ENCODE measurements at regions not wholly inside any gene's neighbourhood (a gene's known extent, or its start where the extent isn't known, plus 50 kb on each side); places are given as distances from the start of the nearest gene placed in this dataset.

DNA sequence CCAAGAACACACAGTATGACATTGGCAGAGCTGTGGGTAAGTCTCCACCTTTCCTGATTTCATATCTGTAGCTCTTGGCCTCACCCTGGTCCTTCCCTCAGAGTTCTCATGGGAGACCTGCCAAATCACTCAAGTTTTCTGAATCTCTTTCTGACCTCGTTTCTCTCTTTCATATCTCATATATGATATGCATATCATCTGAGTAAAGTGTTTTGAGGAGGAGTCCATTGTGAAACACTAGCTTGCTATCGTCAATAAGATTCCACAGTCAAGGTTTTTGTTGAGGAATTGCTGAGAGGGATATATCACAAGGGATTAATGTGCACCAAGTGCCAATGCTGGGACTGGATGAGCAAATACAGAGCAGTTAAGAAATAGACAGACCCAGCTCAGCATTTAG, 739.2 kb downstream of the BRINP1 start:
- Histone ChIP-seq H3F3A (ENCODE audit: insufficient read depth, low read length) (no peaks in the 10 kb centered on the region), H3K27me3 (ENCODE audit: insufficient read depth, low read length) (no peaks in the 10 kb centered on the region), H3K9ac (ENCODE audit: low read length) (no peak overlapping the region), H3K4me2 (ENCODE audit: low read length) (no peak overlapping the region), H4K20me1 (ENCODE audit: insufficient read depth, low read length) (no peaks in the 10 kb centered on the region), H3K79me2 (ENCODE audit: insufficient read depth, low read length) (no peaks in the 10 kb centered on the region), H3K4me1 (ENCODE audit: insufficient read depth, low read length, severe bottlenecking) (no peaks in the 10 kb centered on the region), H3K27ac (ENCODE audit: low read depth, low read length, poor library complexity, severe bottlenecking) (no peak overlapping the region), H2AFZ (ENCODE audit: low read length) (no peak overlapping the region), H3K9me2 (ENCODE audit: low read depth, low read length) (no peaks in the 10 kb centered on the region), H3K9me3 (ENCODE audit: low read length) (no peaks in the 10 kb centered on the region), H3K36me3 (ENCODE audit: insufficient read depth, low read length) (no peaks in the 10 kb centered on the region), H3K4me3 (ENCODE audit: low read depth, low read length, poor library complexity, severe bottlenecking) (no peak overlapping the region)
- TF ChIP-seq, protein P1, sequence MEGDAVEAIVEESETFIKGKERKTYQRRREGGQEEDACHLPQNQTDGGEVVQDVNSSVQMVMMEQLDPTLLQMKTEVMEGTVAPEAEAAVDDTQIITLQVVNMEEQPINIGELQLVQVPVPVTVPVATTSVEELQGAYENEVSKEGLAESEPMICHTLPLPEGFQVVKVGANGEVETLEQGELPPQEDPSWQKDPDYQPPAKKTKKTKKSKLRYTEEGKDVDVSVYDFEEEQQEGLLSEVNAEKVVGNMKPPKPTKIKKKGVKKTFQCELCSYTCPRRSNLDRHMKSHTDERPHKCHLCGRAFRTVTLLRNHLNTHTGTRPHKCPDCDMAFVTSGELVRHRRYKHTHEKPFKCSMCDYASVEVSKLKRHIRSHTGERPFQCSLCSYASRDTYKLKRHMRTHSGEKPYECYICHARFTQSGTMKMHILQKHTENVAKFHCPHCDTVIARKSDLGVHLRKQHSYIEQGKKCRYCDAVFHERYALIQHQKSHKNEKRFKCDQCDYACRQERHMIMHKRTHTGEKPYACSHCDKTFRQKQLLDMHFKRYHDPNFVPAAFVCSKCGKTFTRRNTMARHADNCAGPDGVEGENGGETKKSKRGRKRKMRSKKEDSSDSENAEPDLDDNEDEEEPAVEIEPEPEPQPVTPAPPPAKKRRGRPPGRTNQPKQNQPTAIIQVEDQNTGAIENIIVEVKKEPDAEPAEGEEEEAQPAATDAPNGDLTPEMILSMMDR (IDR thresholded peaks at IDR 0.05; ENCODE audit: low read length), result no peak
- TF ChIP-seq EZH2 (IDR thresholded peaks at IDR 0.05; ENCODE audit: borderline replicate concordance, low read length), result no peak

DNA sequence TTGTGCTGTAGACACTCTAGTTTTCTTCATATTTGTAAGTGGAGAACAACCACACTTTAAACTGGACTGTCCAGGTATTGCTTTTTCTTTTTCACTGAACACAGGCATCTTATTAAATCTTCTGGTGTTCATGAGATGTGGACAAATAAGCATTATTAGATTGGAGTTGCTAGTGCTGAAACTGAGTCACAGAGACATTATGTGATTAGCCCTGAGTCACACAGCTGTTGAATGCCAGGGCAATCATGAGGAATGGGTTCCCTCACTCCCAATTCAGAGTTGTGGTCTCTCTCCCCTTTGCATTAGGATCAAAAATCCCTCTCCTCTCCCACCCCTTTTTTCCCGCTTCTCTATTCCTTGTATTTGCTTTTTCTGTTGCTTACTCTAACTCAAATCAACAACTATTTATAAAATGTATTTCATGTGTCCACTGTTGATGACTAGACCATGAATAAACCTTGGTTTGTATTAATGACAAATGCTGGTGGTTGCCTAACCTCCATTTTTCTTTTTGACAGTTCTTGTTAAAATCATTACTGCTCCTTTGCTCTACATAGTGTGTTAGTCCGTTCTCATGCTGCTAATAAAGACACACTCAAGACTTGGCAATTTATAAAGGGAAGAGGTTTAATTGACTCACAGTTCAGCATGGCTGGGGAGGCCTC, 738.2 kb downstream of the BRINP1 start:
- TF ChIP-seq, protein P1 (IDR thresholded peaks at IDR 0.05; ENCODE audit: low read length), result no peak
- no peak for TF ChIP-seq EZH2 (IDR thresholded peaks at IDR 0.05; ENCODE audit: borderline replicate concordance, low read length)
- H3F3A ChIP-seq (ENCODE audit: insufficient read depth, low read length), result no peaks in the 10 kb centered on the region
- H3K9me3 ChIP-seq (ENCODE audit: low read length), result no peaks in the 10 kb centered on the region
- H3K4me2 ChIP-seq (ENCODE audit: low read length), result no peak overlapping the region
- no peak overlapping the region for H3K27ac ChIP-seq (ENCODE audit: low read depth, low read length, poor library complexity, severe bottlenecking)
- no peaks in the 10 kb centered on the region for H3K36me3 ChIP-seq (ENCODE audit: insufficient read depth, low read length)
- H3K9me2 ChIP-seq (ENCODE audit: low read depth, low read length), result no peaks in the 10 kb centered on the region
- H3K79me2 ChIP-seq (ENCODE audit: insufficient read depth, low read length), result no peaks in the 10 kb centered on the region
- no peak overlapping the region for H2AFZ ChIP-seq (ENCODE audit: low read length)
- H4K20me1 ChIP-seq (ENCODE audit: insufficient read depth, low read length), result no peaks in the 10 kb centered on the region
- H3K4me1 ChIP-seq (ENCODE audit: insufficient read depth, low read length, severe bottlenecking), result no peaks in the 10 kb centered on the region
- no peak overlapping the region for H3K4me3 ChIP-seq (ENCODE audit: low read depth, low read length, poor library complexity, severe bottlenecking)
- no peak overlapping the region for H3K9ac ChIP-seq (ENCODE audit: low read length)
- H3K27me3 ChIP-seq (ENCODE audit: insufficient read depth, low read length), result no peaks in the 10 kb centered on the region

DNA sequence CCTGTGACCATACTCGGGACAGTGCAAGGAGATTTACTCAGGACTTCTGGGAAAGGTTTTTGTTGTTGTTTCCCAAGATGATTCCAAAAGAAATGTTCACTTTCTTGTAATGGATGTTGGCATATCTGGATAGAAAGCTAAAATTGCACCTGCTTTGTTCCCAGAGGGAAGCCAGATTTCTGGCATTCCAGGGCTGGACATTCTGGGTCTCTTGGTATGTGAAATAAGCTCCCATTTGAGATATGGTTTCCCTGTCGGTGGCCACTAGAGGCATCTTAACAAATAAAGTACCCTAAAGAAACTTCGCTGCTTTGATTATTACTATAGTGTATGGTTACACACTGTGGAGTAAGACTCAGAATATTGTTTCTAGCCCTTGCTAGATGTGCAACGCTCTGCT, 737.3 kb downstream of the BRINP1 start:
- H3K79me2 ChIP-seq (ENCODE audit: insufficient read depth, low read length), result no peaks in the 10 kb centered on the region
- H3K36me3 ChIP-seq (ENCODE audit: insufficient read depth, low read length), result no peaks in the 10 kb centered on the region
- H4K20me1 ChIP-seq (ENCODE audit: insufficient read depth, low read length), result no peaks in the 10 kb centered on the region
- no peaks in the 10 kb centered on the region for H3F3A ChIP-seq (ENCODE audit: insufficient read depth, low read length)
- no peak overlapping the region for H3K4me3 ChIP-seq (ENCODE audit: low read depth, low read length, poor library complexity, severe bottlenecking)
- no peak overlapping the region for H3K4me2 ChIP-seq (ENCODE audit: low read length)
- TF ChIP-seq, protein P1 (IDR thresholded peaks at IDR 0.05; ENCODE audit: low read length), result no peak
- TF ChIP-seq EZH2 (IDR thresholded peaks at IDR 0.05; ENCODE audit: borderline replicate concordance, low read length), result no peak
- H3K27ac ChIP-seq (ENCODE audit: low read depth, low read length, poor library complexity, severe bottlenecking), result no peak overlapping the region
- no peak overlapping the region for H2AFZ ChIP-seq (ENCODE audit: low read length)
- no peaks in the 10 kb centered on the region for H3K9me3 ChIP-seq (ENCODE audit: low read length)
- H3K9ac ChIP-seq (ENCODE audit: low read length), result no peak overlapping the region
- H3K4me1 ChIP-seq (ENCODE audit: insufficient read depth, low read length, severe bottlenecking), result no peaks in the 10 kb centered on the region
- no peaks in the 10 kb centered on the region for H3K27me3 ChIP-seq (ENCODE audit: insufficient read depth, low read length)
- H3K9me2 ChIP-seq (ENCODE audit: low read depth, low read length), result no peaks in the 10 kb centered on the region

Measured in OCI-LY1 (cell line).